ENCODE measurements at regions not wholly inside any gene's neighbourhood (a gene's known extent, or its start where the extent isn't known, plus 50 kb on each side); places are given as distances from the start of the nearest gene placed in this dataset.

GRCh38 chr9:108684288-108685025, 171.3 kb downstream of the ACTL7B start:
- TF ChIP-seq CTCF (IDR thresholded peaks at IDR 0.05) (no peak), EP300 (IDR thresholded peaks at IDR 0.05) (no peak), POLR2A (IDR thresholded peaks at IDR 0.05) (no peak)
